Lung (tissue), 11 donors: ENCODE measurements at regions not wholly inside any gene's neighbourhood (a gene's known extent, or its start where the extent isn't known, plus 50 kb on each side); places are given as distances from the start of the nearest gene placed in this dataset.

Experiments
- ATAC-seq: fragments of 200-7000 bp; cut with Tn5 transposase; one replicate; pipeline ENCODE4 v1.9.1; 2020; ENCODE audit warnings: moderate number of reproducible peaks; ENCODE audit not compliant: insufficient read depth, low FRiP score
- DNase-seq, 3 donors: peaks; one replicate each; pipeline ENCODE4 v3.0.0-alpha.2; 2013 to 2017
- H3K27ac ChIP-seq, 2 donors: one replicate each; pipeline ENCODE4 v1.5.1; 2013; ENCODE audit warnings: mild to moderate bottlenecking in 2 of 2, moderate library complexity in 2 of 2, control low read depth in 1 of 2, inconsistent platforms in 1 of 2, low read depth in 1 of 2, low read length in 1 of 2
- H3K27me3 ChIP-seq, 3 donors: one replicate each; pipeline ENCODE4 v1.5.1; 2013; ENCODE audit warnings: low read length in 2 of 3; ENCODE audit not compliant: control insufficient read depth in 3 of 3, insufficient read depth in 3 of 3
- H3K36me3 ChIP-seq, 4 donors: one replicate each; pipeline ENCODE4 v1.5.1; 2013; ENCODE audit warnings: low read length in 4 of 4, mild to moderate bottlenecking in 1 of 4, moderate library complexity in 1 of 4; ENCODE audit not compliant: control insufficient read depth in 4 of 4, insufficient read depth in 4 of 4
- H3K4me1 ChIP-seq, 5 donors: one replicate each; pipeline ENCODE4 v1.5.1; 2013; ENCODE audit warnings: low read length in 5 of 5, mild to moderate bottlenecking in 2 of 5, moderate library complexity in 1 of 5; ENCODE audit not compliant: control insufficient read depth in 5 of 5, insufficient read depth in 5 of 5
- H3K4me3 ChIP-seq: one replicate; pipeline ENCODE4 v1.5.1; 2013; ENCODE audit warnings: mild to moderate bottlenecking, control low read depth, moderate library complexity
- H3K9ac ChIP-seq, 2 donors: one replicate each; pipeline ENCODE4 v1.5.1; 2013; ENCODE audit warnings: low read length in 2 of 2, control low read depth in 1 of 2; ENCODE audit not compliant: insufficient read depth in 1 of 2
- H3K9me3 ChIP-seq, 4 donors: one replicate each; pipeline ENCODE4 v1.5.1; 2013; ENCODE audit warnings: low read length in 3 of 4, mild to moderate bottlenecking in 1 of 4, moderate library complexity in 1 of 4; ENCODE audit not compliant: control insufficient read depth in 4 of 4, insufficient read depth in 3 of 4
- CTCF ChIP-seq: IDR thresholded peaks from 2 replicates; pipeline ENCODE4 v1.5.1; 2012; ENCODE audit warnings: mild to moderate bottlenecking; ENCODE audit errors: control extremely low read depth, extremely low read depth
- WGBS, 2 donors: extraction: QIAGEN DNeasy Blood & Tissue Kit; methylation state at CpG; one replicate each; pipeline ENCODE4 v1.1.7; 2013; 5-methylcytosine and 5-hydroxymethylcytosine counted together
- donor health status: control.
- donor health status: control.
- donor health status: Bipolar disorder and iron deficiency.
- donor health status: healthy.
- donor health status: DM: yes; HTN: yes; CAD: no.

- no peak overlapping the region for H3K27ac ChIP-seq
- H3K4me1 ChIP-seq = no peaks in the 10 kb centered on the region
- no peak for DNase-seq
- no peak for ATAC-seq
- no peaks in the 10 kb centered on the region for H3K27me3 ChIP-seq
- no peaks in the 10 kb centered on the region for H3K36me3 ChIP-seq
- no peaks in the 10 kb centered on the region for H3K9me3 ChIP-seq
- no peak for TF ChIP-seq CTCF
- H3K9ac ChIP-seq = no peak overlapping the region
- no peak overlapping the region for H3K4me3 ChIP-seq
Measured at GRCh38 chr1:83741770-83742169, 257.2 kb downstream of the TTLL7 start.

- no peaks in the 10 kb centered on the region for H3K36me3 ChIP-seq
- no peaks in the 10 kb centered on the region for H3K9me3 ChIP-seq
- H3K9ac ChIP-seq = no peak overlapping the region
- no peaks in the 10 kb centered on the region for H3K27me3 ChIP-seq
- H3K4me3 ChIP-seq = no peak overlapping the region
- no peak for TF ChIP-seq CTCF
- DNase-seq (no peak), ATAC-seq (no peak)
- WGBS, 2 donors = 80 to 88% methylated on average over 2 of the region's 2 CpGs
- H3K27ac ChIP-seq = no peak overlapping the region
- no peaks in the 10 kb centered on the region for H3K4me1 ChIP-seq
Measured at GRCh38 chr1:83741348-83741747, 257.6 kb downstream of the TTLL7 start.

- Histone ChIP-seq H3K27ac (no peak overlapping the region), H3K9me3 (no peaks in the 10 kb centered on the region), H3K36me3 (no peaks in the 10 kb centered on the region), H3K9ac (no peak overlapping the region), H3K27me3 (no peaks in the 10 kb centered on the region), H3K4me3 (no peak overlapping the region), H3K4me1 (no peaks in the 10 kb centered on the region)
- ATAC-seq (no peak), DNase-seq (no peak)
- TF ChIP-seq CTCF = no peak
- WGBS, 2 donors = 67 to 80% methylated on average over 3 of the region's 3 CpGs
Measured at GRCh38 chr1:83735526-83735925, 263.4 kb downstream of the TTLL7 start.

GRCh38 chr1:83734420-83734819 is 264.5 kb downstream of the TTLL7 start:
- Histone ChIP-seq H3K9ac (no peak overlapping the region), H3K27me3 (no peaks in the 10 kb centered on the region), H3K4me1 (no peaks in the 10 kb centered on the region), H3K36me3 (no peaks in the 10 kb centered on the region), H3K4me3 (no peak overlapping the region), H3K27ac (no peak overlapping the region), H3K9me3 (no peaks in the 10 kb centered on the region)
- ATAC-seq (no peak), DNase-seq (no peak)
- TF ChIP-seq CTCF = no peak
- 93 to 95% methylated on average over 13 of the region's 13 CpGs for WGBS, 2 donors
